Breast epithelium (tissue), 3 donors: ENCODE measurements at regions not wholly inside any gene's neighbourhood (a gene's known extent, or its start where the extent isn't known, plus 50 kb on each side); places are given as distances from the start of the nearest gene placed in this dataset.

Experiments used
- POLR2A ChIP-seq: fragments of 450-650 bp; IDR thresholded peaks from one replicate; pipeline ENCODE4 v1.6.1; 2016; ENCODE audit warnings: antibody characterized with exemption, mild to moderate bottlenecking, moderate library complexity
- TF ChIP-seq, protein P1 (sequence below), 3 donors: fragments of 450-650 bp; IDR thresholded peaks; one replicate each; pipeline ENCODE4 v1.5.1; 2016 to 2017; ENCODE audit warnings: antibody characterized with exemption in 3 of 3, mild to moderate bottlenecking in 3 of 3, moderate library complexity in 3 of 3

DNA sequence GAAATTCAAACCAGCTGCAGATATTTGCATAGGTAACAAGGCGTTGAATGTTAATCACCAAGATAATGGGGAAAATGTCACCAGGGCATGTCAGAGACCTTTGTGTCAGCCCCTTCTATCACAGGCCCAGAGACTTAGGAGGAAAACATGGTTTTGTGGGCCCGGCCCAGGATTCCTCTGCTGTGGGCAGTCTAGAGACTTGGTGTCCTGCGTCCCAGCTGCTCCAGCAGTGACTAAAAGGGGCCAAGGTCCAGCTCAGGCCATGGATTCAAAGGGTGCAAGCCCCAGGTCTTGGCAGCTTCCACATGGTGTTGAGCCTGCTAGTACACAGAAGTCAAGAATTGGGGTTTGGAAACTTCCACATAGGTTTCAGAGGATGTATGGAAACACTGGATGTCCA is 147.5 kb upstream of the ZWINT start:
- TF ChIP-seq, protein P1, sequence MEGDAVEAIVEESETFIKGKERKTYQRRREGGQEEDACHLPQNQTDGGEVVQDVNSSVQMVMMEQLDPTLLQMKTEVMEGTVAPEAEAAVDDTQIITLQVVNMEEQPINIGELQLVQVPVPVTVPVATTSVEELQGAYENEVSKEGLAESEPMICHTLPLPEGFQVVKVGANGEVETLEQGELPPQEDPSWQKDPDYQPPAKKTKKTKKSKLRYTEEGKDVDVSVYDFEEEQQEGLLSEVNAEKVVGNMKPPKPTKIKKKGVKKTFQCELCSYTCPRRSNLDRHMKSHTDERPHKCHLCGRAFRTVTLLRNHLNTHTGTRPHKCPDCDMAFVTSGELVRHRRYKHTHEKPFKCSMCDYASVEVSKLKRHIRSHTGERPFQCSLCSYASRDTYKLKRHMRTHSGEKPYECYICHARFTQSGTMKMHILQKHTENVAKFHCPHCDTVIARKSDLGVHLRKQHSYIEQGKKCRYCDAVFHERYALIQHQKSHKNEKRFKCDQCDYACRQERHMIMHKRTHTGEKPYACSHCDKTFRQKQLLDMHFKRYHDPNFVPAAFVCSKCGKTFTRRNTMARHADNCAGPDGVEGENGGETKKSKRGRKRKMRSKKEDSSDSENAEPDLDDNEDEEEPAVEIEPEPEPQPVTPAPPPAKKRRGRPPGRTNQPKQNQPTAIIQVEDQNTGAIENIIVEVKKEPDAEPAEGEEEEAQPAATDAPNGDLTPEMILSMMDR (IDR thresholded peaks at IDR 0.05): no peak
- no peak for TF ChIP-seq POLR2A
